ENCODE measurements at regions not wholly inside any gene's neighbourhood (a gene's known extent, or its start where the extent isn't known, plus 50 kb on each side); places are given as distances from the start of the nearest gene placed in this dataset.

DNA sequence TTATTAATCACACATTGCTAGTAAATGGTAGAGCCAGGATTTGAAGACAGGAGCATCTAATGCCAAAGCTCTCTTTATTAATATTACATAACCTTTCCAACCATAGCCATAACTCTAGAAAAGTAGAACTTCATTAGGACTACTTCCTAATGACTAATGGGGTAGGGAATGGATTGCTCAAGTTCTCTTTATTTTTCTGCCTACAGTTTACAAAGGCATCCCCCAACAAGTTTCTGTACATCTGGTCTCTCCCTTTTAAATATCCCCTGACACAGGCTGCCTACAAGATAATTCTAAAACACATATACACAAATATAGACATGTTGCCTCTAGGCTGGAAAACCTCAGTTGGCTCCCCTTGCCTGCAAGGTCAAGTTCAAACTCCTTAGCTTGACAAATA, 534.9 kb downstream of the SOX6 start:
- TF ChIP-seq GATA2 (IDR thresholded peaks at IDR 0.05; ENCODE audit: low read depth, low read length) (no peak), GATA3 (IDR thresholded peaks at IDR 0.05; ENCODE audit: low read depth, low read length) (no peak)

Measured in SH-SY5Y (cell line).